ENCODE measurements at regions not wholly inside any gene's neighbourhood (a gene's known extent, or its start where the extent isn't known, plus 50 kb on each side); places are given as distances from the start of the nearest gene placed in this dataset.

GRCh38 chr5:87912419-87912818, 356.2 kb downstream of the TMEM161B start:
- H3K27ac ChIP-seq (ENCODE audit: low read depth in 2 of 2, low read length in 1 of 2) = no peak overlapping the region
- CTCF ChIA-PET = no interaction called here
- no peaks in the 10 kb centered on the region for H3K9me2 ChIP-seq
- H3K4me1 ChIP-seq (ENCODE audit: control insufficient read depth in 1 of 2, insufficient read depth in 2 of 2, low read depth in 1 of 2, low read length in 1 of 2) = no peaks in the 10 kb centered on the region
- H3K9me3 ChIP-seq = no peaks in the 10 kb centered on the region
- H2AFZ ChIP-seq (ENCODE audit: low read depth) = no peak overlapping the region
- TF ChIP-seq EZH2phosphoT487 (IDR thresholded peaks at IDR 0.05; ENCODE audit: borderline replicate concordance, low read depth) (no peak), SIN3A (IDR thresholded peaks at IDR 0.05; ENCODE audit: borderline replicate concordance, low read depth, low read length) (no peak), USF1 (IDR thresholded peaks at IDR 0.05; ENCODE audit: borderline replicate concordance, low read depth) (no peak)
- no peaks in the 10 kb centered on the region for H3K79me2 ChIP-seq (ENCODE audit: insufficient read depth)
- H3K36me3 ChIP-seq (replicated peaks in 1 of 2; ENCODE audit: control insufficient read depth in 1 of 2, insufficient read depth in 2 of 2, low read length in 1 of 2) = no peaks in the 10 kb centered on the region
- H3K27me3 ChIP-seq (ENCODE audit: insufficient read depth) = no peaks in the 10 kb centered on the region
- 0% methylated on average over 1 of the region's 1 CpG for WGBS (ENCODE audit: low lambda C conversion rate)
- POLR2A ChIA-PET = no interaction called here
- H3K4me3 ChIP-seq (ENCODE audit: low read depth in 2 of 2, low read length in 1 of 2) = no peak overlapping the region
- H4K20me1 ChIP-seq (ENCODE audit: insufficient read depth) = no peaks in the 10 kb centered on the region
- DNase-seq = no peak
- H3K9ac ChIP-seq = no peak overlapping the region
- no peak overlapping the region for H3K4me2 ChIP-seq
- H3F3A ChIP-seq (replicated peaks; ENCODE audit: insufficient read depth) = no peaks in the 10 kb centered on the region

- CTCF ChIA-PET = no interaction called here
- Histone ChIP-seq H3F3A (replicated peaks; ENCODE audit: insufficient read depth) (no peaks in the 10 kb centered on the region), H3K79me2 (ENCODE audit: insufficient read depth) (no peaks in the 10 kb centered on the region), H3K9ac (no peak overlapping the region), H2AFZ (ENCODE audit: low read depth) (no peak overlapping the region), H3K4me3 (ENCODE audit: low read depth in 2 of 2, low read length in 1 of 2) (no peak overlapping the region), H4K20me1 (ENCODE audit: insufficient read depth) (no peaks in the 10 kb centered on the region), H3K27ac (ENCODE audit: low read depth in 2 of 2, low read length in 1 of 2) (no peak overlapping the region), H3K4me1 (ENCODE audit: control insufficient read depth in 1 of 2, insufficient read depth in 2 of 2, low read depth in 1 of 2, low read length in 1 of 2) (no peaks in the 10 kb centered on the region), H3K9me3 (no peaks in the 10 kb centered on the region), H3K36me3 (replicated peaks in 1 of 2; ENCODE audit: control insufficient read depth in 1 of 2, insufficient read depth in 2 of 2, low read length in 1 of 2) (no peaks in the 10 kb centered on the region), H3K27me3 (ENCODE audit: insufficient read depth) (no peaks in the 10 kb centered on the region), H3K4me2 (no peak overlapping the region), H3K9me2 (no peaks in the 10 kb centered on the region)
- POLR2A ChIA-PET = no interaction called here
- TF ChIP-seq TEAD4 (IDR thresholded peaks at IDR 0.05; ENCODE audit: borderline replicate concordance, insufficient read depth) = no peak
- no peak for TF ChIP-seq EP300 (IDR thresholded peaks at IDR 0.05; ENCODE audit: borderline replicate concordance in 1 of 2, low read depth in 1 of 2, low read length in 1 of 2)
- TF ChIP-seq RCOR1 (IDR thresholded peaks at IDR 0.05; ENCODE audit: low read length) = no peak
- TF ChIP-seq FOXJ3 (CRISPR knock-in tag; IDR thresholded peaks at IDR 0.05) = no peak
- TF ChIP-seq GABPA (IDR thresholded peaks at IDR 0.05; ENCODE audit: low read depth) = no peak
- TF ChIP-seq CHD2 (IDR thresholded peaks at IDR 0.05; ENCODE audit: low read length, partially characterized antibody) = no peak
- no peak for TF ChIP-seq EZH2phosphoT487 (IDR thresholded peaks at IDR 0.05; ENCODE audit: borderline replicate concordance, low read depth)
- TF ChIP-seq, protein P1, sequence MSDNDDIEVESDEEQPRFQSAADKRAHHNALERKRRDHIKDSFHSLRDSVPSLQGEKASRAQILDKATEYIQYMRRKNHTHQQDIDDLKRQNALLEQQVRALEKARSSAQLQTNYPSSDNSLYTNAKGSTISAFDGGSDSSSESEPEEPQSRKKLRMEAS (IDR thresholded peaks at IDR 0.05; ENCODE audit: low read depth) = no peak
- TF ChIP-seq SMC3 (IDR thresholded peaks at IDR 0.05; ENCODE audit: low read depth, low read length) = no peak
- TF ChIP-seq TAF1 (IDR thresholded peaks at IDR 0.05; ENCODE audit: borderline replicate concordance, low read depth, low read length) = no peak
- TF ChIP-seq MXI1 (IDR thresholded peaks at IDR 0.05; ENCODE audit: low read depth, low read length) = no peak
- no peak for TF ChIP-seq MEF2A (IDR thresholded peaks at IDR 0.05; ENCODE audit: borderline replicate concordance, low read depth)
- TF ChIP-seq, protein P2, sequence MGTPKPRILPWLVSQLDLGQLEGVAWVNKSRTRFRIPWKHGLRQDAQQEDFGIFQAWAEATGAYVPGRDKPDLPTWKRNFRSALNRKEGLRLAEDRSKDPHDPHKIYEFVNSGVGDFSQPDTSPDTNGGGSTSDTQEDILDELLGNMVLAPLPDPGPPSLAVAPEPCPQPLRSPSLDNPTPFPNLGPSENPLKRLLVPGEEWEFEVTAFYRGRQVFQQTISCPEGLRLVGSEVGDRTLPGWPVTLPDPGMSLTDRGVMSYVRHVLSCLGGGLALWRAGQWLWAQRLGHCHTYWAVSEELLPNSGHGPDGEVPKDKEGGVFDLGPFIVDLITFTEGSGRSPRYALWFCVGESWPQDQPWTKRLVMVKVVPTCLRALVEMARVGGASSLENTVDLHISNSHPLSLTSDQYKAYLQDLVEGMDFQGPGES (IDR thresholded peaks at IDR 0.05; ENCODE audit: low read depth, low read length) = no peak
- no peak for DNase-seq
- 0% methylated on average over 2 of the region's 2 CpGs for WGBS (ENCODE audit: low lambda C conversion rate)
Measured at GRCh38 chr5:87909382-87909781, 359.3 kb downstream of the TMEM161B start.

Data from SK-N-SH (cell line).